GM21786 (cell line): ENCODE measurements at regions not wholly inside any gene's neighbourhood (a gene's known extent, or its start where the extent isn't known, plus 50 kb on each side); places are given as distances from the start of the nearest gene placed in this dataset.
"Not testable (repeated sequence)": the region's sequence is repeated elsewhere in the genome, so short reads cannot be mapped to it uniquely, and the experiment has no call there.

ENCODE experiments used
- ATAC-seq: cut with Tn5 transposase; IDR thresholded peaks from one replicate; pipeline ENCODE4 v1.9.1; 2021; ENCODE audit not compliant: unreplicated experiment

DNA sequence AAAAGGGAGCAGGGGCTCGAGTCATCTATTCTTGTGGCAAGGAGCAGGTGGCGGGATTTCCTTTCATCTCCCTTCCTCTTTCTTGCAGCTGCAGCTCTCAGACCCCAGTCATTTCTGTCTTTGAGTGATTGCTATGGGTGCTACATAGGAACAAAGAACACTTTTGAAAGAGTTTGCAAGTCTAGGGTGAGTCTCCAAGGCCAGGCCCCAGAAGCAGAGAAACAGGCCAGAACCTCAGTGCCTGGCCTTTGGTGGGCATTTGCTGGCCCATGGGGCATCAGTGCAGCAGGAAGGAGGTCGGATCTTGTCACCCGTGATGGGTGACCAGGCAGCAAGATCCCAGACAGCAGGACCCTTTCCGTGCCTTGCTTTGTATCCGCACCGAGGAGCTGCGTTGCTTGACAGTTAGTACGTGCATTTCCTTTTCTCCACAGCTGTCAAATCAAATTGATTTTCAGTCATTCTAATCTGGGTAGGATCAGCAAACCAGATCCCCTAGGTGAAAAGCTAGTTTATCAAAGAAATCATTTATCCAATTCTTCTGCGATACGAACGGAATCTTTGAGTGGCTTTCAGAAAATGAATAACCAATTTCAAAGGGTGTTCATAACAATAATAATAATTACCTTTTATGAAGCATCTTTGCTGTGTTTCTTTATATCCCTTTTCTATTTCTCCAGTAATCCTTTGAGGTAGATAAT, 244.6 kb upstream of the MAF start:
- ATAC-seq, result peak; percentile 84

GRCh38 chr16:79844603-79845002, 244.1 kb upstream of the MAF start:
- peak; percentile 2 for ATAC-seq

DNA sequence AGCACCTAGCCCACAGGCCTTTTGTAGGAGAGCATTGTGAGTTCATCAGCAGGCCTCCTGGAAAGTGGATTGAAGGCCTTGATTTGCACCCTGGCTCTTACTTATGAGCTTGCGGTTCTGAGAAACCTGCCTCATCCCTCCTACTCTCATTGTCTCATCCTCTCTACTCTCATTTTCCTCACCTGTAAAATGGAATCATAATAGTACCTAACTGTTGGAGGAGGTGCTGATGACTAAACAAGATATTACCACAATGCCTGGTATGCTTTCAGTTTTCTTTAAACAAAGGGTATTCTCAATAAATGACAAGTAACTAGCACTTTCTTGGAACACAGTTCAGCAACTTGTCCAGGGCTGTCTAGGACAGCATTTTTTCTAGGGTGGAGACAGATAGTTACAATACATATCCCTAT, 243.1 kb upstream of the MAF start:
- ATAC-seq, result no peak

- no peak for ATAC-seq
These were observed 242.6 kb upstream of the MAF start for GRCh38 chr16:79843145-79843544.

DNA sequence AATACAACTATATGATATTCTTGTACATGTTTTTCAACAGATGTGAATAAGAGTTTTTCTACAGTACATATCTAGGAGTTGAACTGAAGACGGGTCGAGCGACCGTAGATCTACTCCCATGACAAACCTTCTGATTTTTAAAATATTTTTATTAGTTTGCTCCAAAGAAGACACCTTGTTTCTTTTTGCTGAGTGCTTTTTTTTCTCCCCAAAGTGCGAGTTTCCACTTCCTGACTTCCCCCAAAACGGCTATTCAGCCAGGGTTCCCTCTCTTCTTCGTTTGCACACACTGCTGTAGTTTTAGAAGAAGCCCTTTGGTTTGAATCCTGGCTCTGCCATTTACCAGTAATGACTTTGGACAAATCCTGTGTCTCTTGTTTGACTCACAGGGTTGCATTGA, 241.7 kb upstream of the MAF start:
- ATAC-seq, result no peak

DNA sequence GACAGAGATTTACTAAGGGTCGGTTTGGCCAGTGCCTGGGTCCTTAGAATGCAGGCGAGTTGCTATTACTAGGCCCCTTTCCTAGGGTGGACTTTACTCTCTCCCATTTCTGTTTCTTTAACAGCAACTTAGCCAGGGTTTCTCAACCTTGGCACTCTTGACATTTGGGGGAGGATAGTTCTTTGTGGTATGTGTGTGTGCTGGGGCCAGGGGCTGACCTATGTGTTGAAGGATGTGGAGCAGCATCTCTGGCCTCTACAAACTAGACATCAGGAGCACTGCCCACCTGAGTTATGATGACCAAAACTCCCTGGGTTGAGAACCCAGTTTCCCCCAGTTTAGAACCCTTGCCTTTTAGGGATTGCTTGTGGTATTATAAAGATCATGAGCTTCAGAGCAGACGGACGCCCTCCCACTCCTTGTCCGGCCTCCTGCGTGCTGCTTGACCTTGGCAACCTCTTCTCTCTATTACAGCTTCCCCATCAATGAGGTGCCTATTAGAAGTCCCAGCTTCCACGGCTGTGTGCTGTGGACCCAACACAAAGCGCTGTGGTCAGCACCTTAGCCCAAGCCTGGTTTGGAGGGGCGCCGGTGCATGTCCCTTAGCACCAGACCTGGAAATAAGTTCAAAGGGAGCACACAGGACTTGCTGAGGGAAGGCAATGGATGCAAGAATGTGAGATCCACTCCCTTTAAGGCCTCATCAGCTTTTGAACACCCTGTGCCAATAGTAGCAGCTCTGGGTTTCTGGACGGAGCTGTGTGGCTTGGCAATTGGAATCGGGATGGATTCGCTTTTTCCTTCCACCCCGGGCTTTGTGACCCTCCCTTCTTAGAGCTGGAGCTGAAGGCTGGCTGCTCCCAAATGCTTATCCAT, 239.2 kb upstream of the MAF start:
- no peak for ATAC-seq

DNA sequence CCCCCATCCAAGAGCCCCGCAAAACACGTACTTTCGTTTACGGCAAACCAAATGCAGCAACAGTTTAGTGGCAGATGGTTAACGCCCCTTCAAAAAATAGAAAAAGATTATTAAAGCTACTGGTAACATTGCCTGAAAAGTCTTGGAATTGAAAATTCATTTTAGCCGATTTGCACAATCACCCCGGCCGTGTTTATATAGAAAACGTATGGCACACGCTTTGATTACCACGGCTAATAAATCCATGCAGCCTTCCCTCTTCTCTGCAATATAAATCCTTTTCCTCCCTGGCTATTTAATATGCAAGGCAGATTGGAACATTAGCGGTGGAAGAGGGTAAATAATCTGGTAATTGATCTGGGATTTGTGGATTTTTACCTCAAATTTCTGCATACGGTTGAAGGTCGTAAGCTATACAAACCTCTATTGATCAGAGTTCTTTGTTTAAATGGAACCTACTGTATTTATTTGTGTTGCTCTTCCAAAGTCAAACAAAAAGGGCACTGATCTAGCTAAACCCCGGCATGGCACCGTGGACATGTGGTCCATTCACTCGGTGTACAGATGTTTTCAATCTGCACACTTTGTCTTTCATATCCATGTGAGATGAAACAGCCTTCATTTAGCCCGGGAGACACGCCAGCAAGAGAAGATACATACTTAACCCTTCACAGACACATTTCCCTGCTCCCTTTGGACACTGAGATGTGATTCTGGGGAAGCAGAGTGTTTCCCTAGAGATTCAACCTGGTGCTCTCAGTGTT, 238.1 kb upstream of the MAF start:
- no peak for ATAC-seq

DNA sequence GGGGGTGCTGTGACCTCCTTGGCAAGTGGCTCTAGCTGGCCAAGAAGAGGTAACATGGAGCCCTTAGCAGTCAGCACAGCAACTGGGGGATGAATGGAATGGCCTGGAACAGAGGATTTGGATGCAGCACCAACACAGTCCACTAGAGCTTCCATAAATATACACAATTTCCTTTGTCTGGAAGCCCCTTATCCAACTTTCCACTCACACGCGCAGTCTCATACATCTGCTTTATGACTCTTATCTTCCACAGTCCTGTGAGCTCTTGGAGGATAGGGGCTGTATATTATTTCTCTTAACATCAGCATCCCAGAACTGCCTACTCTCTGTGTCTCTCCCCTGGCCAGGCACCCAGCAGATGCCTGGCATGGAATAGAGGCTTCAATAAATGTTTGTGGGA, 235.6 kb upstream of the MAF start:
- ATAC-seq, result no peak

DNA sequence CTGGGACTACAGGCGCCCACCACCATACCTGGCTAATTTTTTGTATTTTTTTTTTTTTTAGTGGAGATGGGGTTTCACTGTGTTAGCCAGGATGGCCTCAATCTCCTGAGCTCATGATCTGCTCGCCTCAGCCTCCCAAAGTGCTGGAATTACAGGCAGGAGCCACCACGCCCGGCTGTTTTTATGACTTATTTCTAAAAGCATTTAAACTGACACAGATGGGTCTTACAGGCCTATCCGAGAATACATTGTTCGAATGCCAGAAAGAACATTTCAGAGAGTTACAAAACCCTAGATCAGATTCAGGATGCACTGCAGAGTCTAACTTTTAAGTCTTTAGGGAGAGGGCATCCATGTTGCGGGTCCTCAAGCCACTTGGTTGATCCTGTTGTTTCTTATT, 234.7 kb upstream of the MAF start:
- ATAC-seq, result no peak

DNA sequence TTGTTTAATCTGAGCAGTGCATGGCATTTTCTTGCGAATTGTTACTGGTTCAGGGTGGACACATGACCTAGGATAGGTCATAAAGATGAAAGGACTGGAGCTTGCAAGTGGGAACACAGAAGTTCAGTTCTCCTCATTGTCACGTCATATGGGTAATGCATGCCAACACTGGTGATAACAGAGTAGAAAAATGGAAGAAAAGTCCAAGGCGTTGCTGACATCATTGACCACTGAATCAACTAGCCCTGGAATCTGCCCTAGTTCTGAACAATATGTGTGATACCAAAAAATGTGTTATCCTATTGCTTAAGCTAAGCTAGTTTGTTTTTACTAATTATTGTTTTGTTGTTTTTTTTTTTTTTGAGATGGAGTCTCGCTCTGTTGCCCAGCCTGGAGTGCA, 234.2 kb upstream of the MAF start:
- no peak for ATAC-seq

DNA sequence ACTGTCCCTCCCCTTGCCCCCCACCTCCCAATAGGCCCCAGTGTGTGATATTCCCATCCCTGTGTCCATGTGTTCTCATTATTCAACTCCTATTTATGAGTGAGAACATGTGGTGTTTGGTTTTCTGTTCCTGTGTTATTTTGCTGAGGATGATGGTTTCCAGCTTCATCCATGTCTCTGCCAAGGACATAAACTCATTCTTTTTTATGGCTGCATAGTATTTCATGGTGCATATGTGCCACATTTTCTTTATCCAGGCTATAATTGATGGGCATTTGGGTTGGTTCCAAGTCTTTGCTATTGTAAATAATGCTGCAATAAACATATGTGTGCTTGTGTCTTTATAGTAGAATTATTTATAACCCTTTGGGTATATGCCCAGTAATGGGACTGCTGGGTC, 233.5 kb upstream of the MAF start:
- ATAC-seq, result not testable (repeated sequence)

- no peak for ATAC-seq
These were observed 233.0 kb upstream of the MAF start for GRCh38 chr16:79833559-79833958.

DNA sequence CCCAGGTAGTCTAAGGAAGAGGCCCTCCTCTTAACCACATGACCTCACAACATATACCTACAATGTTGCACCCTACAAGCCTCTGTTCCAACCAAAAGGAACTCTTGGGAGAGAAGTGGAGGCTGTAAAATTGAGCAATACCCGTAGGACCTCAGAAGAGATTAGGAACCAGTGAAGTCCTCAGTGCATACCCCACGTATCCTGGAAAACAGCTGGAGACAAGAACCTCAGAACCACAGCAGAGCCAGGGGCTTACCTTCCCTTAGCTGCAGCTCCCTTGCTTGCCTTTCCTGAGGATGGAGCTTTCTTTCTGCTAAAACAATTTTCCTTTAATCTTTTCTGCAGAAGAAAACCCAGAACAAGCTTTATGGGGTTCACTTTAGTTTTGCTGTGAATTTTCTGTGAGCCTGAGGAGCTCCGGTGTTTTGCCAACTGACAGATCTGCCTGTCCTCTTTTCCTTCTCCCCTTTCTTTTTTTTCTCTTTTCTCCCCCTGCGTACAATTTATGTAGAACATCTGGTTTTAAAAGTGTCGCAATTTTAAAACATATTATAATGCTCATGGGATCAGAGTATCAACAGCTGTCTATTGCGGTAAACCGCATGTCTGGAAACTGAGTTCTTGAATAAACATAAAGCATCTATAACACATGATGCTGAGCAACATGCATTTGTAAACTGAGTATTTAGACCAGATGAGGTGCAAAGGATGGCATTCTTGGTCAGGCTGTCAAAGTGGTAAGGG, 226.4 kb upstream of the MAF start:
- no peak for ATAC-seq

DNA sequence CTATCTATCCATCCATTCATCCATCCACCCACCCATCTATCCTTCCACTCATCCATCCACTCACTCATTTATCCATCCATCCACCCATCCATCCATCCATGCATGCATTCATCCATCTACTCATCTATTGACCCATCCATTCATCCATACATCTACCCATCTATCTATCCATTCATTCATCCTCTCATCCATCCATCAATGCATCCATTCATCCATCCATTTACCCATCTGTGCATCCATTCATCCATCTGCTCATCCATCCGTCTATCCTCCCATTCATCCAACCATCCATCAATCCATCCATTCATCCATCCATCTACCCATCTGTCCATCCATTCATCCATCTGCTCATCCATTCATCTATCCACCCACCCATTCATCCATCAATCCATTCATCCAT, 224.5 kb upstream of the MAF start:
- no peak for ATAC-seq

DNA sequence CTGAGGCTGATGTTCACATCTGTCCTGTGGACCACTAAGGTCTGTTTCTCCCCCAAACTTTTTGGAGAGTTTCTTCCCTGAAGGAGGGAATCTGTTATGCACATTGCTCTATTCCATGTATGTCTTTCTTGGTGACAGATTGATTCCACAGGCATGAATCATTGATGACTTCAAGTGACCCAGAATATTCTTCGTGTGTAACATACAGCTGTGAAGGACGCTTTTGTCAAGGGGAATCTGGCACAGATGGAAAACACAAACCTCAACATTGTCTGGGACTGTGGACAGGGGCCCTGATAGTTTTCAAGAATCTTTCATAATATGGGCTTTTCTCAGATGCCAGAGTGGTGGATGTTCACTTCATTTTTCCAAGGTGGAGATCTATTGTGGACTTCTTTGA, 223.1 kb upstream of the MAF start:
- ATAC-seq, result no peak

- no peak for ATAC-seq
These were observed 221.4 kb upstream of the MAF start for GRCh38 chr16:79821911-79822310.

DNA sequence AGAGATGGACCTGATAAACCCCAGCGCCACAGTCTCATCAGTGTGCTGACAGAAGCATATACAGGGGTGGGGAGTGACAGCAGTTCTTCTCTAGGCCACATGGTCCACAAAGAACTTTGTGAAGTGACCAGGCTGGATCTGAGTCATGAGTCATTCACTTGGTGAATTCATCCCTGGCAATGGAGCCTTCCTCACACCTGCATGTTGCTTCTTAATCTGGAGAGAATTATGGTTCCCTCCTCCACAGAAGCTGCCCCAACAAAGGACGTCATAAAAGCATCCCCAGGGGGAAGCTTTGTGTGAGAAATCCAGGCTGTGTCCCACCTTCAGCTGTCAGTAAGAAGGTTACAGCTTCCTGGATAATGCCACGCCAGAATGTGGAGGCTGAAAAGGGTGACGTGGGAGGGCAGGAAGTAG, 215.6 kb upstream of the MAF start:
- no peak for ATAC-seq

DNA sequence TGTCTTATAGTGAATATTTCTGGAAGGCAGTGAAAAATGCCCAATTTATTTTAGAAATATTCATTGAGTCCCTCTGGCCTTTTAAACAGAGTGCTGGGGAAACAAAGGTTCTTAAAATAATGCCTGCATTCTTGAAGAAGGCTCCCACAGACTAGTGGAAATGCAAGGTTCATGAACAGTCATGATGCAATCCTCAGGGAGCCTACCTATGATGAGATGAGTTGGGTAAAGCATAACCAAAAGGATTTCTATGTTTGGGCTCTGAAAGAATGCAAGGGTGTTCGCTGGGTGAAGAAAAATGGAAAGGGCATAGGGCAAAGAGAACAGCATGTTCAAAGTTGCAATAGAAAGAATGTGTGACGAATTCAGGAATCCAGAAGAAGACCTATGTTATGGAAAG, 214.5 kb upstream of the MAF start:
- no peak for ATAC-seq

GRCh38 chr16:79814124-79814523, 213.6 kb upstream of the MAF start:
- ATAC-seq, result no peak

- no peak for ATAC-seq
These were observed 211.0 kb upstream of the MAF start for GRCh38 chr16:79811541-79811940.
